ENCODE measurements at regions not wholly inside any gene's neighbourhood (a gene's known extent, or its start where the extent isn't known, plus 50 kb on each side); places are given as distances from the start of the nearest gene placed in this dataset.

- TF ChIP-seq KDM1A (IDR thresholded peaks at IDR 0.05; ENCODE audit: low read depth) = no peak
- no peak for TF ChIP-seq RNF2 (IDR thresholded peaks at IDR 0.05; ENCODE audit: borderline replicate concordance, low read depth)
These were observed 185.8 kb downstream of the CHRM3 start for GRCh38 chr1:239572183-239572582.

Measured in A549 (cell line).